ENCODE measurements at regions not wholly inside any gene's neighbourhood (a gene's known extent, or its start where the extent isn't known, plus 50 kb on each side); places are given as distances from the start of the nearest gene placed in this dataset.

GRCh38 chr3:623914-624545 is 427.5 kb downstream of the CHL1 start:
- no peak for ATAC-seq (replicated peaks in 1 of 2)
- Mint-ChIP-seq H3K9me3 (no peaks in the 10 kb centered on the region), H3K4me3 (no peak overlapping the region), H3K27me3 (ENCODE audit: low read depth) (no peaks in the 10 kb centered on the region), H3K36me3 (ENCODE audit: insufficient read depth in 2 of 2) (no peaks in the 10 kb centered on the region), H3K27ac (no peak overlapping the region), H3K4me1 (ENCODE audit: low read depth) (no peaks in the 10 kb centered on the region)
- DNase-seq, result no peak

GRCh38 chr3:632571-633170 is 436.1 kb downstream of the CHL1 start:
- ATAC-seq (replicated peaks in 1 of 2) (no peak), DNase-seq (peak; percentile 22 to 27)
- Mint-ChIP-seq H3K27ac (no peak overlapping the region), H3K27me3 (ENCODE audit: low read depth) (no peaks in the 10 kb centered on the region), H3K4me1 (ENCODE audit: low read depth) (no peaks in the 10 kb centered on the region), H3K9me3 (no peaks in the 10 kb centered on the region), H3K36me3 (ENCODE audit: insufficient read depth in 2 of 2) (no peaks in the 10 kb centered on the region), H3K4me3 (no peak overlapping the region)

GRCh38 chr3:634511-634910 is 437.9 kb downstream of the CHL1 start:
- Mint-ChIP-seq H3K27ac (no peak overlapping the region), H3K27me3 (ENCODE audit: low read depth) (no peaks in the 10 kb centered on the region), H3K9me3 (no peaks in the 10 kb centered on the region), H3K4me1 (ENCODE audit: low read depth) (no peaks in the 10 kb centered on the region), H3K36me3 (ENCODE audit: insufficient read depth in 2 of 2) (no peaks in the 10 kb centered on the region), H3K4me3 (no peak overlapping the region)
- ATAC-seq (replicated peaks in 1 of 2) (no peak), DNase-seq (no peak)

- no peak overlapping the region for H3K27ac Mint-ChIP-seq
- H3K9me3 Mint-ChIP-seq, result no peaks in the 10 kb centered on the region
- no peaks in the 10 kb centered on the region for H3K27me3 Mint-ChIP-seq (ENCODE audit: low read depth)
- no peak overlapping the region for H3K4me3 Mint-ChIP-seq
- no peaks in the 10 kb centered on the region for H3K4me1 Mint-ChIP-seq (ENCODE audit: low read depth)
- no peak for DNase-seq
- H3K36me3 Mint-ChIP-seq (ENCODE audit: insufficient read depth in 2 of 2), result no peaks in the 10 kb centered on the region
- no peak for ATAC-seq (replicated peaks in 1 of 2)
These were observed 438.8 kb downstream of the CHL1 start for GRCh38 chr3:635393-635792.

GRCh38 chr3:643376-643775 is 446.8 kb downstream of the CHL1 start:
- no peaks in the 10 kb centered on the region for H3K4me1 Mint-ChIP-seq (ENCODE audit: low read depth)
- no peaks in the 10 kb centered on the region for H3K27me3 Mint-ChIP-seq (ENCODE audit: low read depth)
- no peak for DNase-seq
- no peak overlapping the region for H3K27ac Mint-ChIP-seq
- ATAC-seq (replicated peaks in 1 of 2), result no peak
- H3K36me3 Mint-ChIP-seq (ENCODE audit: insufficient read depth in 2 of 2), result no peaks in the 10 kb centered on the region
- H3K4me3 Mint-ChIP-seq, result no peak overlapping the region
- peaks cover 3 to 4% of the 10 kb centered on the region in 2 donors for H3K9me3 Mint-ChIP-seq

- ATAC-seq (replicated peaks in 1 of 2) (no peak), DNase-seq (no peak)
- H3K27me3 Mint-ChIP-seq (ENCODE audit: low read depth), result no peaks in the 10 kb centered on the region
- no peaks in the 10 kb centered on the region for H3K4me1 Mint-ChIP-seq (ENCODE audit: low read depth)
- H3K27ac Mint-ChIP-seq, result no peak overlapping the region
- peaks cover 2% of the 10 kb centered on the region in 2 donors for H3K9me3 Mint-ChIP-seq
- H3K36me3 Mint-ChIP-seq (ENCODE audit: insufficient read depth in 2 of 2), result no peaks in the 10 kb centered on the region
- H3K4me3 Mint-ChIP-seq, result no peak overlapping the region
These were observed 437.0 kb upstream of the CNTN6 start for GRCh38 chr3:655824-656223.

- no peak overlapping the region for H3K4me3 Mint-ChIP-seq
- DNase-seq (no peak), ATAC-seq (replicated peaks in 1 of 2) (no peak)
- no peak overlapping the region for H3K27ac Mint-ChIP-seq
- no peaks in the 10 kb centered on the region for H3K27me3 Mint-ChIP-seq (ENCODE audit: low read depth)
- H3K4me1 Mint-ChIP-seq (ENCODE audit: low read depth), result no peaks in the 10 kb centered on the region
- peaks cover 2 to 6% of the 10 kb centered on the region in 2 donors for H3K9me3 Mint-ChIP-seq
- no peaks in the 10 kb centered on the region for H3K36me3 Mint-ChIP-seq (ENCODE audit: insufficient read depth in 2 of 2)
These were observed 431.5 kb upstream of the CNTN6 start for GRCh38 chr3:661356-661755.

GRCh38 chr3:674116-674515 is 418.7 kb upstream of the CNTN6 start:
- no peaks in the 10 kb centered on the region for H3K36me3 Mint-ChIP-seq (ENCODE audit: insufficient read depth in 2 of 2)
- no peak for ATAC-seq (replicated peaks in 1 of 2)
- H3K9me3 Mint-ChIP-seq, result peaks cover 7 to 9% of the 10 kb centered on the region in 2 donors
- no peaks in the 10 kb centered on the region for H3K4me1 Mint-ChIP-seq (ENCODE audit: low read depth)
- H3K27me3 Mint-ChIP-seq (ENCODE audit: low read depth), result no peaks in the 10 kb centered on the region
- DNase-seq, result no peak
- H3K27ac Mint-ChIP-seq, result no peak overlapping the region
- no peak overlapping the region for H3K4me3 Mint-ChIP-seq

GRCh38 chr3:675846-676245 is 417.0 kb upstream of the CNTN6 start:
- no peak overlapping the region for H3K27ac Mint-ChIP-seq
- ATAC-seq (replicated peaks in 1 of 2), result no peak
- no peaks in the 10 kb centered on the region for H3K36me3 Mint-ChIP-seq (ENCODE audit: insufficient read depth in 2 of 2)
- peaks cover 7 to 12% of the 10 kb centered on the region in 2 donors for H3K9me3 Mint-ChIP-seq
- H3K4me1 Mint-ChIP-seq (ENCODE audit: low read depth), result no peaks in the 10 kb centered on the region
- H3K4me3 Mint-ChIP-seq, result no peak overlapping the region
- no peaks in the 10 kb centered on the region for H3K27me3 Mint-ChIP-seq (ENCODE audit: low read depth)
- DNase-seq, result no peak

GRCh38 chr3:683770-684169 is 409.1 kb upstream of the CNTN6 start:
- peaks cover 2 to 6% of the 10 kb centered on the region in 2 donors for H3K9me3 Mint-ChIP-seq
- no peak overlapping the region for H3K4me3 Mint-ChIP-seq
- DNase-seq, result no peak
- H3K27ac Mint-ChIP-seq, result no peak overlapping the region
- H3K36me3 Mint-ChIP-seq (ENCODE audit: insufficient read depth in 2 of 2), result no peaks in the 10 kb centered on the region
- H3K4me1 Mint-ChIP-seq (ENCODE audit: low read depth), result no peaks in the 10 kb centered on the region
- H3K27me3 Mint-ChIP-seq (ENCODE audit: low read depth), result no peaks in the 10 kb centered on the region
- no peak for ATAC-seq (replicated peaks in 1 of 2)

- H3K4me3 Mint-ChIP-seq, result no peak overlapping the region
- DNase-seq, result no peak
- no peaks in the 10 kb centered on the region for H3K36me3 Mint-ChIP-seq (ENCODE audit: insufficient read depth in 2 of 2)
- H3K27ac Mint-ChIP-seq, result no peak overlapping the region
- H3K4me1 Mint-ChIP-seq (ENCODE audit: low read depth), result no peaks in the 10 kb centered on the region
- peaks cover 3 to 8% of the 10 kb centered on the region in 2 donors for H3K9me3 Mint-ChIP-seq
- ATAC-seq (replicated peaks in 1 of 2), result no peak
- H3K27me3 Mint-ChIP-seq (ENCODE audit: low read depth), result no peaks in the 10 kb centered on the region
These were observed 402.1 kb upstream of the CNTN6 start for GRCh38 chr3:690770-691169.

- DNase-seq, result no peak
- peaks cover 0 to 2% of the 10 kb centered on the region in 2 donors for H3K36me3 Mint-ChIP-seq (ENCODE audit: insufficient read depth in 2 of 2)
- peaks cover 8 to 11% of the 10 kb centered on the region in 2 donors for H3K9me3 Mint-ChIP-seq
- no peaks in the 10 kb centered on the region for H3K4me1 Mint-ChIP-seq (ENCODE audit: low read depth)
- ATAC-seq (replicated peaks in 1 of 2), result no peak
- H3K27ac Mint-ChIP-seq, result no peak overlapping the region
- H3K4me3 Mint-ChIP-seq, result no peak overlapping the region
- no peaks in the 10 kb centered on the region for H3K27me3 Mint-ChIP-seq (ENCODE audit: low read depth)
These were observed 392.3 kb upstream of the CNTN6 start for GRCh38 chr3:700514-700913.

GRCh38 chr3:707041-707440 is 385.8 kb upstream of the CNTN6 start:
- ATAC-seq (replicated peaks in 1 of 2) (no peak), DNase-seq (no peak)
- Mint-ChIP-seq H3K9me3 (peaks cover 5 to 9% of the 10 kb centered on the region in 2 donors), H3K4me1 (ENCODE audit: low read depth) (no peaks in the 10 kb centered on the region), H3K27ac (no peak overlapping the region), H3K36me3 (ENCODE audit: insufficient read depth in 2 of 2) (no peaks in the 10 kb centered on the region), H3K4me3 (no peak overlapping the region), H3K27me3 (ENCODE audit: low read depth) (no peaks in the 10 kb centered on the region)

- no peak for ATAC-seq (replicated peaks in 1 of 2)
- no peaks in the 10 kb centered on the region for H3K36me3 Mint-ChIP-seq (ENCODE audit: insufficient read depth in 2 of 2)
- no peak overlapping the region for H3K27ac Mint-ChIP-seq
- H3K27me3 Mint-ChIP-seq (ENCODE audit: low read depth), result no peaks in the 10 kb centered on the region
- H3K9me3 Mint-ChIP-seq, result peaks cover 4 to 5% of the 10 kb centered on the region in 2 donors
- DNase-seq, result no peak
- H3K4me3 Mint-ChIP-seq, result no peak overlapping the region
- H3K4me1 Mint-ChIP-seq (ENCODE audit: low read depth), result no peaks in the 10 kb centered on the region
These were observed 379.7 kb upstream of the CNTN6 start for GRCh38 chr3:713006-713621.

All from activated T-cell treated with anti-CD3 and anti-CD28 coated beads, Interleukin-2, amount 50 U/mL, for 72 hours (primary cell).